Karpas-422 (cell line): ENCODE measurements at regions not wholly inside any gene's neighbourhood (a gene's known extent, or its start where the extent isn't known, plus 50 kb on each side); places are given as distances from the start of the nearest gene placed in this dataset.
"Not testable (repeated sequence)": the region's sequence is repeated elsewhere in the genome, so short reads cannot be mapped to it uniquely, and the experiment has no call there.

Experiments
- DNase-seq: peaks from one replicate; pipeline ENCODE4 v3.0.0-alpha.2; 2015
- H2AFZ ChIP-seq: fragments of 200-600 bp; sonication (generic); 2 replicates; pipeline ENCODE4 v1.6.1; 2014; ENCODE audit warnings: antibody characterized with exemption, low read length, mixed read lengths
- H3K27ac ChIP-seq: fragments of 200-600 bp; sonication (generic); 2 replicates; pipeline ENCODE4 v1.5.1; 2014; ENCODE audit warnings: mild to moderate bottlenecking, low read length, moderate library complexity
- H3K27me3 ChIP-seq: fragments of 200-600 bp; sonication (generic); 2 replicates; pipeline ENCODE4 v1.6.1; 2014; ENCODE audit warnings: low read length, mixed read lengths
- H3K36me3 ChIP-seq: fragments of 200-600 bp; sonication (generic); 2 replicates; pipeline ENCODE4 v1.6.1; 2014; ENCODE audit warnings: low read length, mixed read lengths; ENCODE audit not compliant: insufficient read depth
- H3K4me1 ChIP-seq: fragments of 200-600 bp; sonication (generic); 2 replicates; pipeline ENCODE4 v1.6.1; 2014; ENCODE audit warnings: mild to moderate bottlenecking, low read length, mixed read lengths
- H3K4me2 ChIP-seq: fragments of 200-600 bp; sonication (generic); 2 replicates; pipeline ENCODE4 v1.6.1; 2014; ENCODE audit warnings: low read length, low read depth, mild to moderate bottlenecking; ENCODE audit not compliant: poor library complexity, severe bottlenecking
- H3K4me3 ChIP-seq: fragments of 200-600 bp; sonication (generic); 2 replicates; pipeline ENCODE4 v1.5.1; 2014; ENCODE audit warnings: mild to moderate bottlenecking, antibody characterized with exemption, low read length, mixed read lengths
- H3K79me2 ChIP-seq: fragments of 200-600 bp; sonication (generic); 2 replicates; pipeline ENCODE4 v1.6.1; 2014; ENCODE audit warnings: mild to moderate bottlenecking, low read length, mixed read lengths
- H3K9ac ChIP-seq: fragments of 200-600 bp; sonication (generic); 2 replicates; pipeline ENCODE4 v1.6.0; 2014; ENCODE audit warnings: low read length
- H3K9me2 ChIP-seq: fragments of 200-600 bp; sonication (generic), shearing (Covaris generic); replicated peaks from 2 replicates; pipeline ENCODE4 v1.6.0; 2014; ENCODE audit warnings: mild to moderate bottlenecking, low read length, moderate library complexity; ENCODE audit not compliant: insufficient read depth
- H3K9me3 ChIP-seq: fragments of 300-700, 200-600 bp; sonication (generic); 2 replicates; pipeline ENCODE4 v1.6.1; 2014; ENCODE audit warnings: low read length, mixed read lengths
- H4K20me1 ChIP-seq: fragments of 200-600 bp; sonication (generic); 2 replicates; pipeline ENCODE4 v1.6.1; 2014; ENCODE audit warnings: mild to moderate bottlenecking, antibody characterized with exemption, low read length, low read depth; ENCODE audit not compliant: insufficient read depth

- H3K4me1 ChIP-seq = peaks cover 54% of the 10 kb centered on the region
- peak overlapping the region; percentile 7 for H3K4me2 ChIP-seq
- no peaks in the 10 kb centered on the region for H3K36me3 ChIP-seq
- no peaks in the 10 kb centered on the region for H3K79me2 ChIP-seq
- no peaks in the 10 kb centered on the region for H3K27me3 ChIP-seq
- H4K20me1 ChIP-seq = no peaks in the 10 kb centered on the region
- no peak overlapping the region for H2AFZ ChIP-seq
- H3K4me3 ChIP-seq = no peak overlapping the region; the same call in 1 of the 2 replicates
- peak; percentile 79 for DNase-seq
- peaks cover 5% of the 10 kb centered on the region; the same call in 1 of the 2 replicates for H3K9me3 ChIP-seq
- H3K9me2 ChIP-seq = no peaks in the 10 kb centered on the region
- H3K27ac ChIP-seq = peak overlapping the region; percentile 95
- H3K9ac ChIP-seq = peak overlapping the region; percentile 73
Measured at GRCh38 chr14:105581551-105582341, 55.4 kb downstream of the TMEM121 start.

- Histone ChIP-seq H3K9me3 (peaks cover 5% of the 10 kb centered on the region; the same call in 1 of the 2 replicates), H3K4me3 (no peak overlapping the region), H3K4me2 (no peak overlapping the region), H3K9me2 (no peaks in the 10 kb centered on the region), H3K4me1 (peaks cover 45% of the 10 kb centered on the region), H4K20me1 (no peaks in the 10 kb centered on the region), H3K27me3 (no peaks in the 10 kb centered on the region), H3K79me2 (no peaks in the 10 kb centered on the region), H3K9ac (peak overlapping the region; percentile 2), H3K36me3 (no peaks in the 10 kb centered on the region), H3K27ac (peak overlapping the region; percentile 95), H2AFZ (no peak overlapping the region)
- peak; percentile 43 for DNase-seq
Measured at GRCh38 chr14:105582639-105583038, 56.3 kb downstream of the TMEM121 start.

- H2AFZ ChIP-seq, H3K27ac ChIP-seq, H3K4me3 ChIP-seq, H3K4me2 ChIP-seq, DNase-seq, H3K79me2 ChIP-seq, H3K9me3 ChIP-seq, H3K36me3 ChIP-seq, H3K27me3 ChIP-seq, H3K9me2 ChIP-seq, H3K9ac ChIP-seq, H4K20me1 ChIP-seq: not testable (repeated sequence)
- peaks cover 37% of the 10 kb centered on the region for H3K4me1 ChIP-seq
Measured at GRCh38 chr14:105583914-105584313, 57.5 kb downstream of the TMEM121 start.

- Histone ChIP-seq H3K4me2 (peak overlapping the region; percentile 36), H3K4me1 (peaks cover 37% of the 10 kb centered on the region), H3K9ac (peak overlapping the region; percentile 72), H3K27ac (peak overlapping the region; percentile 70)
- not testable (repeated sequence) for H4K20me1 ChIP-seq, H3K9me3 ChIP-seq, H3K27me3 ChIP-seq, H3K36me3 ChIP-seq, H3K79me2 ChIP-seq, H3K9me2 ChIP-seq, H3K4me3 ChIP-seq, DNase-seq, H2AFZ ChIP-seq
Measured at GRCh38 chr14:105585290-105585689, 58.9 kb downstream of the TMEM121 start.

- Histone ChIP-seq H3K9ac (peak overlapping the region; percentile 72), H3K4me1 (peaks cover 34% of the 10 kb centered on the region), H3K27ac (peak overlapping the region; percentile 70), H3K4me2 (peak overlapping the region; percentile 48)
- H2AFZ ChIP-seq, H3K4me3 ChIP-seq, H3K27me3 ChIP-seq, H3K9me3 ChIP-seq, H4K20me1 ChIP-seq, H3K79me2 ChIP-seq, H3K9me2 ChIP-seq, H3K36me3 ChIP-seq: not testable (repeated sequence)
- peak; percentile 86 for DNase-seq
Measured at GRCh38 chr14:105585722-105586121, 59.3 kb downstream of the TMEM121 start.

GRCh38 chr14:105586144-105586872 lies 59.9 kb downstream of the TMEM121 start:
- not testable (repeated sequence) for H4K20me1 ChIP-seq, H3K9me3 ChIP-seq, H2AFZ ChIP-seq, H3K36me3 ChIP-seq, H3K79me2 ChIP-seq, H3K4me3 ChIP-seq, H3K27me3 ChIP-seq, H3K9me2 ChIP-seq
- DNase-seq = peak; percentile 67
- Histone ChIP-seq H3K4me1 (peaks cover 29% of the 10 kb centered on the region), H3K4me2 (peak overlapping the region; percentile 48), H3K27ac (peak overlapping the region; percentile 70), H3K9ac (peak overlapping the region; percentile 72)

- not testable (repeated sequence) for H3K27me3 ChIP-seq
Measured at GRCh38 chr14:105587034-105587433, 60.7 kb downstream of the TMEM121 start.

GRCh38 chr14:105587482-105588235 lies 61.3 kb downstream of the TMEM121 start:
- not testable (repeated sequence) for H3K36me3 ChIP-seq, H3K9ac ChIP-seq, H3K4me3 ChIP-seq, H3K9me2 ChIP-seq, H3K9me3 ChIP-seq, H2AFZ ChIP-seq, H3K27me3 ChIP-seq, H4K20me1 ChIP-seq, H3K79me2 ChIP-seq, H3K27ac ChIP-seq, DNase-seq, H3K4me2 ChIP-seq
- H3K4me1 ChIP-seq = peaks cover 15% of the 10 kb centered on the region

More at GRCh38 chr14:105587034-105587433, 60.7 kb downstream of the TMEM121 start:
- H3K36me3 ChIP-seq, H3K9me2 ChIP-seq, H4K20me1 ChIP-seq, H3K4me2 ChIP-seq, H3K9ac ChIP-seq, H3K9me3 ChIP-seq, H3K4me3 ChIP-seq, DNase-seq, H3K79me2 ChIP-seq, H2AFZ ChIP-seq, H3K27ac ChIP-seq: not testable (repeated sequence)
- peaks cover 21% of the 10 kb centered on the region for H3K4me1 ChIP-seq
